NCI-H146 (cell line): ENCODE measurements at regions not wholly inside any gene's neighbourhood (a gene's known extent, or its start where the extent isn't known, plus 50 kb on each side); places are given as distances from the start of the nearest gene placed in this dataset.

ENCODE experiments used
- DNase-seq: peaks from one replicate; lab custom pipeline; 2025; lab: John Stamatoyannopoulos, UW

GRCh38 chr3:76694063-76694462 lies 345.8 kb upstream of the ROBO2 start:
- no peak for DNase-seq

- no peak for DNase-seq
These were observed 341.7 kb upstream of the ROBO2 start for GRCh38 chr3:76698136-76698706.

- no peak for DNase-seq
These were observed 340.1 kb upstream of the ROBO2 start for GRCh38 chr3:76699846-76700245.

- DNase-seq: no peak
These were observed 339.6 kb upstream of the ROBO2 start for GRCh38 chr3:76700323-76700722.

- DNase-seq: no peak
These were observed 337.2 kb upstream of the ROBO2 start for GRCh38 chr3:76702676-76703075.

GRCh38 chr3:76715426-76715825 lies 324.5 kb upstream of the ROBO2 start:
- peak; percentile 9 for DNase-seq

- no peak for DNase-seq
These were observed 316.5 kb upstream of the ROBO2 start for GRCh38 chr3:76723366-76723765.

GRCh38 chr3:76724075-76724474 lies 315.8 kb upstream of the ROBO2 start:
- DNase-seq: no peak

- no peak for DNase-seq
These were observed 315.2 kb upstream of the ROBO2 start for GRCh38 chr3:76724706-76725105.

- DNase-seq: no peak
These were observed 313.9 kb upstream of the ROBO2 start for GRCh38 chr3:76726034-76726433.

- DNase-seq: no peak
These were observed 311.5 kb upstream of the ROBO2 start for GRCh38 chr3:76728426-76728825.

- no peak for DNase-seq
These were observed 308.4 kb upstream of the ROBO2 start for GRCh38 chr3:76731471-76731870.

- DNase-seq: no peak
These were observed 306.7 kb upstream of the ROBO2 start for GRCh38 chr3:76733073-76733759.

GRCh38 chr3:76735152-76735551 lies 304.7 kb upstream of the ROBO2 start:
- DNase-seq: peak; percentile 83

- DNase-seq: peak; percentile 46
These were observed 286.3 kb upstream of the ROBO2 start for GRCh38 chr3:76753599-76753998.

- DNase-seq: peak; percentile 13
These were observed 285.7 kb upstream of the ROBO2 start for GRCh38 chr3:76754247-76754646.

- DNase-seq: no peak
These were observed 283.3 kb upstream of the ROBO2 start for GRCh38 chr3:76756577-76756976.

GRCh38 chr3:76760336-76760735 lies 279.6 kb upstream of the ROBO2 start:
- no peak for DNase-seq

GRCh38 chr3:76765511-76765910 lies 274.4 kb upstream of the ROBO2 start:
- DNase-seq: peak; percentile 90

GRCh38 chr3:76768912-76769311 lies 271.0 kb upstream of the ROBO2 start:
- DNase-seq: no peak

- peak; percentile 26 for DNase-seq
These were observed 263.0 kb upstream of the ROBO2 start for GRCh38 chr3:76776927-76777326.

GRCh38 chr3:76788206-76788605 lies 251.7 kb upstream of the ROBO2 start:
- DNase-seq: no peak

GRCh38 chr3:76789237-76789636 lies 250.7 kb upstream of the ROBO2 start:
- peak; percentile 12 for DNase-seq

- no peak for DNase-seq
These were observed 228.5 kb upstream of the ROBO2 start for GRCh38 chr3:76811418-76811817.
